NCI-H1694 (cell line): ENCODE measurements at regions not wholly inside any gene's neighbourhood (a gene's known extent, or its start where the extent isn't known, plus 50 kb on each side); places are given as distances from the start of the nearest gene placed in this dataset.
A peak's percentile ranks its signal among the peaks of the same experiment; 100 is the strongest.

Experiments used
- DNase-seq: peaks from one replicate; lab custom pipeline; 2025; lab: John Stamatoyannopoulos, UW

DNA sequence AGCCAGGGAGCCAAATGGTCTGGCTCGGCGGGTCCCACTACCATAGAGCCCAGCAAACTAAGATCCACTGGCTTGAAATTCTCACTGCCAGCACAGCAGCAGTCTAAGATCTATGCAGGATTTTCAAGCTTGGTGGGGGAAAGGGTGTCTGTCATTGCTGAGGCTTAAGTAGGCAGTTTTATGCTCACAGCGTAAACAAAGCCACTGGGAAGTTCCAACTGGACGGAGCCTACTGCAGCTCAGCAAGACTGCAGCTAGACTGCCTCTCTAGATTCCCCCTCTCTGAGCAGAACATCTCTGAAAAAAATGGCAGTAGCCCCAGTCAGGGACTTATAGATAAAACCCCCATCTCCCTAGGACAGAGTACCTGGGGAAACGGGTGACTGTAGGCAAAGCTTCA, 277.6 kb upstream of the PHF14 start:
- no peak for DNase-seq

DNA sequence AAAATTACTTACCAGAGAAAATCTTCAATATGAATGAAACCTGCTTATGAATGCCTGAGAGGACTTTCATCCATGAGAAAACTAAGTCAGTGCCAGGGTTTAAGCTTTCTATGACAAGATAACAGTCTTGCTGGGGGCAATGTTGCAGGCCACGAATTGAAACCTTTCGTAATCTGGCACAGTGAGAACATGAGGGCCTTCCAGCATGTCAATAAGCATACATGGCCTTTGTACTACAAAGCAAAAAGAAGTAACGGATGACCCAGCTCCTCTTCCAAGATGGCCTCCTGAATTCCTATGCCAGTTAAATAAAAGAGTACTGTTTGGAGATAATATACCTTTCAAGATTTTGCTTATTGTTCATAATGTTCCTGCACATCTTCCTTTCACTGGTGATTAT, 270.6 kb upstream of the PHF14 start:
- no peak for DNase-seq

DNA sequence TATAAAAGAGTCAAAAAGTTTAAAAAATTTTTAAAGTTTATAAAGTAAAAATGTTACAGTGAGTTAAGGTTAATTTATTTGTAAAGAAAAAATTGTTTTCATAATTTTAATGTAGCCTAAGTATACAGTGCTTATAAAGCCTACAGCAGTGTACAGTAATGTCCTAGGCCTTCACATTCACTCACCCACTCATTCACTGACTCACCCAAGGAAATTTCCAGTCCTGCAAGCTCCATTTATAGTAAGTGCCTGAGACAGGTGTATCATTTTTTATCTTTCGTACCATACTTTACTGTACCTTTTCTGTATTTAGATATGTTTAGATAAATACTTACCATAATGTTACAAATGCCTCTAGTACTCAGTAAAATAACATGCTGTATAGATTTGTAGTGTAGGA, 269.7 kb upstream of the PHF14 start:
- no peak for DNase-seq

DNA sequence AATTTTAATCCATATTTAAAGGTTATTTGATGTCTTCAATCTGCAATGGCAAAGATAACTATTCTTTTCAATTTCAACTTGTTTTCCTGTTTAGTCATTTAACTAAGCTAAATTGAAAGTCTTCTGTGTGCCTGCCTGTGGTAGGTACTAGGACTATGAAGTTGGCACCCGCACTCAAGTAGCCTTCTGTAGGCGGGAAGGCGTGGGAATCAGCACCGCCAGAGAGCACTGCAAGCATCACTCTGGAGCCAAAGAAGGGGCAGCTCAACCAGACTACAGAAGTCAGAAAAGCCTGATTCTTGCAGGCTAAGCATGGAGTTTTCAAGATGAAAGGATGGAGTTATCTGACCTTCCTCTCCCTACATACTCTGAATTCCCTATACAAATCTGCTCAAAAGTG, 269.0 kb upstream of the PHF14 start:
- DNase-seq = no peak

DNA sequence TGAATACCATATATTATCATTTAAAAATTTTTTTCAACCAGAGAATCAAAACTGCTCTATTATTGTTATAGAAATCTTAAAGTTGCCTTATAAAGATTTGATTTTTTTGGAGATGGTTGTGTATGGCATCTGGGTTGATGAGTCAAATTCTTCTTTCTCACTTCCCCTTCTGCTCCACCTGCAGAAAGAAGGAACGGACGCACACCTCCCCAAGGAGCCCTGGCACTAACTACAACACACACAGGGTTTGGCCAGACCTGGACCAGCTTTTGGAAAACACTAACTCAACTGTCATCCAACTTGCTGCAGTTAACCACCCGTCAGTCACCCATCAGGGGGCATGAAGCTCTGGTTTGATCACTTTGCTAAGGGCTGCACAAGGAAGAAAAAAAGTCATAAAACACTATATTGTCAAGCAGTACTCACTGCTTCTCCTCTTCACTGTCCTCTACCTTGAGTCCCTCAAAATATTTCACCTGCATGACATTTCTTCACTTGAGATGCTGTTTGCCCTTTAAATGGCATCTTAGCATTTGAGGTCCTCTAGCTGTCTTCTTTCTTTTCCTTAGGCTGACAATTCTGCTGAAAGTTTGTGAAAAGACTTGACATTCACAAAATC, 266.7 kb upstream of the PHF14 start:
- DNase-seq = no peak

DNA sequence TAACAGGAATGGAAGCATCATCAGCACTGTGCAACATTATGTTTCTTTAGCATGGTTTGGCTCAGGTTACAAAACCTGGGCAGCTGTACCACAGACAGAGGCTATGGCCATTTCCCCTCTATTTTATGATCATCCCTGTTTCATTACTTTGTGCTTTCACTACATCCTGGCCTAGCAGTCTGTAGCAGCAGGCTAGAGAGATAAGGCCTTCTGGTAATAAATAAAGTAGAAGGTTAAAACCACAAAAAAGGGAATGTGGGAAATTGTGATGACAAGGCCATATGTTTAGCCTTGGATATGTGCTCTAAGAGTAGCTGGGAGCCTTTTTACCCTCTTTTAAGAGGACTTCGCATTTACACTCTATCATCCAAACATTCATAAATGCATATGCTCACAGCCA, 266.2 kb upstream of the PHF14 start:
- peak; percentile 23 for DNase-seq

DNA sequence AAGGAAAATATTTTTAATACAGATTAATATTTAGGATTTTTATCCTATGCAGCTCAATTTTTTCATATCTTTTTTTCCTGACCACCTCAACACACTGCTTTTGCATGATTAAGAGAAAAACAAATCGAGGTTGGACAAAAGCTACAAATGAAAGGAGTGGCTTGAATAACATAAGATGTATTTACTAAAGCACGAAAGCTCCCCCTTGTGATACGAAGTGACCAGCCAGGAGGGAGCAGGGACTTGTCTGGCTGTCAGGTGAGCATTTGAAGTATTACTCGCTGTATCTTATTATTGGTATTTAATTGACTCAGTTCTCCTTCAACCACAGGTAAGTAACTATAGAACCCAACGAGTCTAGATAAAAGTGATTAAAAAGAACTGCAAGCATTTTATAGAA, 265.2 kb upstream of the PHF14 start:
- peak; percentile 52 for DNase-seq

DNA sequence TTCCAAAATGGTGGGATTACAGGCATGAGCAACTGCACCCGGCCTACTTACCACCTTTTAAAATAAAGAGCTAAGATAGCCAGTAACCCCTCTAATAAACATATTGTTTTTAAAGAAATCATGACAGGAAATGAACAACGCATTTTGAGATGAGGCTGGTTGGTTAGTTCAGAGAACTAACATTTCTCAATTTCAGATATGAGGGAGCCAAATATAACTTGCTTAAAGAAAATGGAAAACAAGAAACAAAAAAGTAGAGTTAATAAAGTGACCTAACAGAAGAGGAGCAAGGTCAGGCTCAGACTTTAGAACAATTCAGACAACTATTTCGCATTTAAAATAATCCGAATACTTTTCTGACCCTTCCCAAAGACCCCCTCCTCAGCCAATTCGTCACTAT, 254.9 kb upstream of the PHF14 start:
- DNase-seq = no peak

DNA sequence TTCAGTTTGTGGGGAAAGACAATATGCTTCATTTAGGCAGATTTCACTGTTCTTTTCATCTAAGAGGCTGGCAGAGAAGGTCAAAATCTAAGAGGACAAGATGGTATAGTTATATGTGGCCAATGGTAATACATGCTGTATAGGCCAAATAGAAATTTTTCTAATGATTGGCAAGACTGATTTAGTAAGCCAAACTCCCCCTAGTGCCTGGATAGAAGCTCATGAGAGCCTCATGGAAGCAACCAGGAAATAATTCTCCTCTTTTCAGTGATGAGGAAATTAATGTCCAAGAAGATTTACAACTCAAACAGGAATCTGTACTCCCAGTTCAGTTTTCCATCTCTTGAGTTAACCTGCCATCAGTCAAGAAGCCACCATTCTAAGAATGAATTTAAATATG, 253.6 kb upstream of the PHF14 start:
- no peak for DNase-seq

DNA sequence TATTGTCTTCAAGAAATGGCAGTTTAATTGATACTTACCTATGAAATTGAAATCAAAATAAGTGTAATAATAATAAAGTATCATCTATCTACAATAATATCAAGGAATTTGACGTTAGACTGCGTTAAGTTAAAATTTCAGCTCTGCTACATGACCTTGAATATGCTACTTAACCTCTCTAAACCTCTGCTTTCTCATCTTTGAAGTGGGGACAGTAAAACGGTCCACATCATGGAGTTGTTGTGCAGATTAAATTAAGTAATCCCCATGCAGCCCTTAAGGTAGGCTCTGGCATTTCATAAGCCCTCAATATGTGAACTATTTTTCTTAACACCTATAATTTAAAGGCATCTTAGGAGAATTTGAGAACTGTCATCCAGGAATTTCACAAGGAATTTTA, 252.4 kb upstream of the PHF14 start:
- DNase-seq = no peak

DNA sequence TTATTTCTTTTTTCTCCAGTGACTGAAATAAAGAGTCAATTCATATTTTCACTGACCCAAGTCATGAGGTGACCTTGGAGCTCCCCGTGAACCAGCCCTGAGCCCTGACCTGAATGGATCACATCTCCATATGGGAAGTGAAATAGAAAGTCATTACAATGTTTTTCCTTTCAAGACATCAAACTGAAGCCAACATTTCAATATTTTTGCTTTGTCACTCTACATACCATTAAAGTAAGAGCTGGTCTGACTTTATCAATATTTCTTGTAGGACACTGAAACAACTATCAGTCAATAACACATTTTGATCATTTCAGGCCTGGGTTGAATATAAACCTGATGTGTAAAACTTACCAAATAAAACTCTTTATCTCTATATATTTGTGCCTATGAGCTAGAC, 249.8 kb upstream of the PHF14 start:
- DNase-seq = no peak

DNA sequence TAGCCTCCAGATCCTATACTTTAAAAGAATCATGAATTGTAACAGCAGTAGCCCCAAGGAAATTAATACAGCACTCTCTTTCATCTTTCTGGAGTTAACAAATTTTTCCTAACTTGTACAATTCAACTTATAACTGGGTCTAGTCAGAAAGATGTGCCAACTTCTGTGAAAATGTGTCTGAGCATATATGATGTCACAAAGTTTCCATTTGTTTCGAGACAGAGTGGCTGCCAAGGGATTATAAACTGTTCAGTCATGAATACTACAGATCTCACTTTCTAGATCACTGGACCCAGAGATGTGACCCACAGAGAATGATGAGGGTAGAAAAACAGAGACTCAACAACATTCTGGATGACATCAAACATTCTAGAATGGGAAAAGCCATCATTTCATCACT, 249.2 kb upstream of the PHF14 start:
- DNase-seq = no peak

DNA sequence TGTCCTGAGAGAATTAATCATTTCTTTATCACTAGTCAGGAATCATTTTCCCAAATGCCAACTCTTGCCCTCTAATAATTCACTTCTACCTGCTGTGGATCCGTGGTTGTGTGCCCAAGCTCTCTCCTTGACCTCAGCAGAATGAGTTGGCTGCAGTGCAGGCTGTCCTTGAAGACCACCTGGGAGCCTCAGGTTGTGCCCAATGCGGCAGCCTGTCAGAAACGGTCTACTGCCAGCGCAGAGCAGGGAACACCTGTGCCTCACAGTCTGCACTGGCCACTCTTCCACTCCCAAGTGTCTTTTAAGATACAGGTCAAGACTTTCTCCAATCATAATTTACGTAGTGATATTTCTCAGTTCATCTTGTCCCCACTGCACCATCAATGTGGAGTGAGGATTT, 246.0 kb upstream of the PHF14 start:
- no peak for DNase-seq

DNA sequence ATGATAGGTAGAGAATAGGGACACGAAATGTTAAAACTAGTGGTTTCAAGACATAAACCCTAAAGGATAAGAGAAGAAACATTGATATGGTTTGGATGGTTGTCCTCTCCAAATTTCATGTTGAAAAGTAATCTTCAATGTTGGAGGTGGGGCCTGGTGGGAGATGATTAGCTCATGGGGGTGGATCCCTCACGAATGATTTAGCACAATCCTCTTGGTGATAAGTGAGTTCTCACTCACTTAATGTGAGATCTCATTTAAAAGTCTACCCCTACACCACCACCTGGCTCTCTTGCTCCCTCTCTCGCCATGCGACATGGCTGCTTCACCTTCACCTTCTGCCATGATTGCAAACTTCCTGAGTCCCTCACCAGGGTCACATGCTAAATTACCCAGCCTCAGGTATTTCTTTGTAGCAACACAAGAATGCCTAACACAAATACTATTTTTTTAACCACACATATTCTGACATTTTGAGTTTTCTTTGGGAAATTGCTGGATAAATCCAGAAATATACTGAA, 242.4 kb upstream of the PHF14 start:
- DNase-seq = no peak

DNA sequence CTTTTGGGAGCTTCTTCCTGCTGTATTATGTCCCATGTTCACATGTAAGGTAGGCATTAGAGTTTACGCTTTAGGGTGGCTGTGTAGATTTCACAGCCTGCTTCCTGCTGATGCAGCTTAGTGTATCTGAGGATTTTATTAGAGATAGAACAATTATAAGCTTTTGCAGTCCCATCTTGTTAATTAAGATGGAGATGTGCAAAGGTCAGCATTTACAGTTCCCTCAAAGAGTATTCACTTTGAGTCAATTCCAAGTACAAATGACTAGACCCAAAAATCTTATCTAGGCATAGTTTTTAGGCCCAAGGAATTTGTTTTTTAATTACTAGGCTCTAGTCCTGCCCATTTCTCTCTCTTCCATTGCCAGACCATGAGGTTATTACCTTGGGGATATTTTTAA, 239.9 kb upstream of the PHF14 start:
- no peak for DNase-seq

DNA sequence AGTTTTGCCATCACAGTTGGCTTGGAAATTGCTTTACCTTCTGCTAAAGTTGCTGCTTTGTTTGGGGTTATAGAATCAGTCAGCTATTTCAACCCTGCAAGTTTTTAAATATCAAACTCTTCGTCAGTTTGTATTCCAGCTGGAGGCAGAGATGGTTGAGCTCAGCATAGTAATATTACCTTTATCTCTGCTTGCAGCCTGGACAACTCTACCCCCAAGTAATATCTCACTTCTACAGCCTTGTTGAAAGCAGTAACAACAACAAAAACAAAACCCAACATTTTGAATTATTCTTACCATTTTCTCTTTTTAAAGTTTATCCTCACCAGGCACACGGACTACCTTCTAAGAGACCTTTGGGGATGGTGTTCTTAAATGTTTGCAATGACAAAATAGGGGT, 239.1 kb upstream of the PHF14 start:
- no peak for DNase-seq

DNA sequence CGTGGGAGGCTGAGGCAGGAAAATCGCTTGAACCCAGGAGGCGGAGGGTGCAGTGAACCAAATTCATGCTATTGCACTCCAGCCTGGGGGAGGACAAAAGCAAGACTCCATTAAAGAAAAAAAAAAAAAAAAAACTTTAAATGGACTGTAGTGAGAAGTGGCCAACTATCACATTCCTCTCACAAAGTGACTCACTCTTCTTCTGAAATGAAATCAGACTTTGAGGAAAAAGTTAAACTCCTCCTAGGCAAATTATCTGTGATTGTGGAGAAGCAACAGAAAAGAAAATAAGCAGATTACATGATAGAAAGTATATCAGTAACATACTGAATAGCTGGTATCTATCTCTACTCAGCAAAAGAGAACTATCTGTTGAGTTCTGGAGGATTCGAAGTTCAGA, 234.3 kb upstream of the PHF14 start:
- DNase-seq = no peak

DNA sequence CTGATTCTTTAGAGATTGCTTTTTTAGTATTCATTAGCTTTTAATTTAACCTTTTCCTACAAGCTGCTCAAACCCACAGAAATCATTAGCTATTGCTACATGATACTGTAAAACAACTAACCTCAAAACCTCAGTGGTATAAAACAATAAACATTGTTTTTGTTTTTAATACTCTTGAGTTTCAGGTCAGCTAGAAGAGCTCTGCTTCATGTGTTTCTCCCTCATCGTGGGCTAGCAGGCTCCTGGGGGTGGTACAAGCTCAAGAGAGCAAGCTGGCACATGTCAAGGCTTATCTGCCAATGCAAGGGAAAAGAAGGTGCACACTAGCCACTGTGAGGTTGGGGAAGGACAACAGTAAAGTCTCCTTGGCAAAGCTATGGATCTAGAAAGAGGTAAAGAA, 232.9 kb upstream of the PHF14 start:
- DNase-seq = no peak

DNA sequence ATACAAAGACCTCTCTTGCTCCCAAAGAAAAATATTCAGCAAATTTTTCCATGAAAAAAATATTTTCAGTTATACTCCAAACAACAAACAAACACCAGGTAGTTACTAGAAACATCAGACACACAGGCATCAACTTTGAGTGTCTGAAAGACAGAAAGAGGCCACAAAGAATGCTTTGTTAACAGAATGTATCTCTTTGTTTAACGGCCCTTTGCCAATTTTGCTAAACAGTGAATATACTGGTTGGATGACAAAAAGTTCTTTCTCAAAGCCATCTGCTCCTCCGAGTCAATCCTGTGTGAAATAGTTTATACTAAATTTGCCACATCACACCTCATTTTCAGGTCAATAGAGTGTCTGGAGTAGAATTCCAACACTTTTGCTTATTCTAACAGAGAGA, 216.7 kb upstream of the PHF14 start:
- no peak for DNase-seq

DNA sequence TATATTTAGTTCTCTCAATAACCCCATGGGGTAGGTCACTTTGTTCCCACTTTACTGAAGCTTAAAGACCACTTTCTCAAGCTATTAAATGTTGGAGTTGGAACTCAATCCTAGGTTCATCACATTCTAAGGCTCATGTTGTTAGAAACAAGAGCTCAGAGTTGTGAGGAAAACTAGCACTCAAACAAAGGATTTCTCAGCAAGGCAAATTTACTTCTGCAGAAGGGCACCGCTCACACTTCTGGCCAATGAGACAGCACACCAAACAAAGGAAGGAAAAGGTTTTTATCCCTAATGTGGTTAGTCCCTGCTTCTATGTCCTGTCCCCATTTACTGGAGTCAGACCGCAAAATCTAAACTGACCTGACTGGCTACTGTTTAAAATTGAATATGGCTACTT, 214.6 kb upstream of the PHF14 start:
- DNase-seq = no peak

DNA sequence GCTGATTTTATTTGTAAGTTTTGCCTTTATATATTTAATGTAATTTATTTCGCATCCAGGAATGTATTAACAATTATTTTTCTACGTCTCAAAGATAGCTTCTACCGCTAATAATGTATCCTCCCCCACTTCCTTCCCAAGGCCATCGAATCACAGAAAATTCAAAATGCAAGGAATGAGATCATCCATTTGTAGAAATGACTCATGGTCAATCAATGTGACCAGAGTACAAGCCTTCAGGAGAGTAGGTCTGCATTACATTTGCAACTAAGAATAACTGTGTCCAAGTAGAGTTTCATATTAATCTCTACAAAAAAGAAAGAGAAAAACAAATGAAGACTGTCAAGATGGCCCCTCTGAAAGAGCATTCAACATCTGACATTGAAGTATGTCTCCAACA, 205.9 kb upstream of the PHF14 start:
- no peak for DNase-seq

DNA sequence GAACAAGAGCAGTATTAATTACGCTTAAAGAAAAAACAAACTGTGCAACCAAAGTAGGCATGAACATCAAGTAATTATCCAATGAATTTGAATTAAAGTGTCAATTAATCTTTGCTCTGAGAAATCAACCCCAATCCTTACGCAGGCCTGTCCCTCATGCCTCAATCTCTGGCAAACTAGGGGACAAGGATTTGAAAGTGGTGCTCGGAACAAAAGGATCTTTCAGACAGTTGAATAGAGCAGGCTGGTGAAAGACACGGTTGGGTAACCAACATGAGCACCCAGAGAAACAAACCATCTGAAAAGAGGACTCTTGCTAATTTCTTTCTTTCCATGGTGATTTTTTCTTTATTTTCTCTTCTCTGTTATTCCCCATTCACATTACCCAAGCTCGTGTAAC, 203.5 kb upstream of the PHF14 start:
- no peak for DNase-seq

DNA sequence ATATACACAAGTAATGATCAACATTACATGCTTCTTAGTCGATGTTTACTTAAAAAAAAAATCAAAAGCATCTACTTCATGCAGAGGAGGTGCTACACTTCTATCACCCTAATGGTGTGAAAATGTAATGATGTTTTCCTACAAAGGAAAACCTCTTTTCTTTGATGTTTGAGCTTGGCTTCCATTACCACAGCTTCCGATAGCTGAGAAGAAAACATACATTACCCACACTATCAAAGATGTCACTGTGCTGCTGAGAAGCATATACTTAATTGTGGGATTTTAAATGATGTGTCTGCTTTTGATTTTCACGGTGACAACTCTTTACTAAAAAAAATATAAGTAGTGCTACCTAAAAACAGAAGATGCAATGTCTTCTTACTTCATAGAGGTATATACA, 200.2 kb upstream of the PHF14 start:
- DNase-seq = no peak

DNA sequence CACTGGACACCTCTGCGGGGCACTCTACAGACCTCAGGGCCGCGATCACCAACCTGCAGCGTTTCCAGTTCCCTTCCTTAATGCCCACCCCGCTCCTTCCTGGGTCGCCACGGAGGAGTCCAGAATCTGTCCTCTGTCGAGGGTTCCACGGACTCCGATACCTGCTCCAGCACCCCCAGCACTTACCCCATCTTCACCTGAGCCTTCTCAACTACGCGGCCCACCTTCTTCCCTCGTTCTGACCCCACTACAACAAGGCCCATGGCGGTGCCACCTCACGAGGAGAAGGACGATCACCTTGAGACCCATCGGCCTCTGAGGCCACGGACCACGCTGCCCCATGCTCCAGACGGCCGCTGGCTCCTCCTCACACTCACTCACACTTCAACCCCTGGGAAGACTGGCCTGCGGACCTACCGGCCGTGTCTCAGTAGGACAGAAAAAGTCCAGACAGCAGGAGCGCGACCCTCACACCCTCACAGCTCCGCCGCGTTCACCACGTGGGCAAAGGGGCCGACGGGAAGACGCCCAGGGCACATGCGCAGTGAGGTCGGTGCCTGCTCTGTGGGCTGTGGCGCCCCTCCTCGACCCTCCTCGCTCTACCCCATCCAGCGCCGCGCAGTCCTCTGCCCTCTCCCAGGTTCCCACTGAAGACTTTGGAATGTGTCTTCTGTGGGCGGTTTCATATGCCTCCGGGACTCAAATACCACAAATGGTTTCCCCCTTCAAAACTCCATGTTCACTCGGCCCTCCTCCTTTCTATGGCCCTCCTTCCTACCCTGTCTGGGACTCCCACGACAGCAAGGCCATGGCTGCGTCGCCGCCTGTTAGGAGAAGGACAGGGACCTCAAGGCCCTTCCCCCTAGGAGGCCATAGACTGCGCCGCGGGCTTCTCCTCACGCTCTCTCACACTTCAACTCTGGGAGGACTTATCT, 193.9 kb upstream of the PHF14 start:
- no peak for DNase-seq
